ENCODE measurements at regions not wholly inside any gene's neighbourhood (a gene's known extent, or its start where the extent isn't known, plus 50 kb on each side); places are given as distances from the start of the nearest gene placed in this dataset.
A peak's percentile ranks its signal among the peaks of the same experiment; 100 is the strongest.

DNA sequence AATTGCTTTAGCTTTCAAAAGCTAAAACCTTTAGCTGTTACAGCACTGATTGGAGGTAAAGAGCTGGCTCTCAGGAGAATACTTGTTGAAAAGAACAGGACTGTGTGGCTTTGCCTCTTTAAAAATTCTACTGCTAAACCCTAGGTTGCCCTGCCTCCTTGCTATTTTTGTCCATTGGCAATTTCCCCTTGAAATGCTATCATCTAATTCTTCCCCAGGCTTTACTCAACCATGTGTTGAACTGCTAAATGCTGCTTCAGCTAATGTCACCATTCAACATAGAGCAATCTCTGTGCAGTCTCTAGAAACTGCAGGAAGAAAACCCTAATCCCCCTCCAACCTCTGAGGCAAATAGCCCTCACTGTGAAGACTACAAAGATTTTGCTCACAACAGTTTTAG is 203.7 kb upstream of the ARX start:
- no peak for DNase-seq (ENCODE audit: low spot score)

DNA sequence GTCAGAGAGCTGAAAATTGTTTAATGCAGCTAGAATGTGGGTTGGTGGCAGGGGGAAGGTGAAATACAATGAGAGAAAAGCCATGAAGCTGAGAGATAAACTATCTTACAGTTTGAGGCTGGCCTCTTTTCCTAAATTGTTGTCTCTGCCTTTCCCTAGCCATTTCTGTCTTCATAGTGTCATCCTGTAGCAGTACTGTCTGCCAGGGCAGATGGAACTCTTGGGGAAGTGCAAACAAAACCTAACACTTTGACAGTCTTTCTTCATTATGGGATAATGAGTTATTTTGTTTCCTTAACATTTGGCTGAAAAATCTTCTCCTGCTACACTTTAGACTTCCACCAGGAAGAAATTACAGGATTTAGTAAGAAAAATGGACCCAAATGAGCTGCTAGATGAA is 197.8 kb upstream of the ARX start:
- DNase-seq (ENCODE audit: low spot score) = no peak

DNA sequence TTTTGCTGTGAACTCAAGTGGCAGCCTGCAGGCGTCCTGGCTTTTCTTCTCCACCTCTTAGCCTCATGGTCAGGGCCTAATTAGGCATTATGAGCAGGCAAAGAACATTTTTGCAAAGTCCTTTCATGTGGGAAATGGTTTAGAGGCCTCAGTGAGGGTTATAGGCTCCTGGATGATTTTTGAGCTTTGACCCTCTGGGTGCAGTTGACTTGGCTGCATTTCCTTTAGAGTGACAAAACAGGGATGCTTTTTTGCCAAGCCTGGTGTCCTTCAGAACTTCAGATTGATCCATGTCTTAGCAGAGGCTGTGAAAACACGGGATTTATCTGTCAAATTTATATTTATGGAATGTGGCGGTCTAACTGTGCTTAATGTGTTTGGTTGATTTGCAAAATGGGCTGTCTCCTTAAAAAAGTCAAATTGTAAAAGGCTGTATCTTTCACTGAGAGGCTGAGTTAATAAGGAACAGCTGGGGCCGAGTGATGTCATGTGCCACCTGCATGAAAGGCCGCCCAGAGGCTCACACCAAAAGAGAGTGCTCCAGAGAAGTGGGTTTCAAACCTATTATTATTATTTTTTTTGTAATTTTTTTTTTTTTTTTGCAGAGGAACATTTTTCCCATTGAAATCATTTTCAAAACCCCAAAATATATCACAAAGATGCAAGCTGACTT is 192.2 kb upstream of the ARX start:
- DNase-seq (ENCODE audit: low spot score) = no peak

DNA sequence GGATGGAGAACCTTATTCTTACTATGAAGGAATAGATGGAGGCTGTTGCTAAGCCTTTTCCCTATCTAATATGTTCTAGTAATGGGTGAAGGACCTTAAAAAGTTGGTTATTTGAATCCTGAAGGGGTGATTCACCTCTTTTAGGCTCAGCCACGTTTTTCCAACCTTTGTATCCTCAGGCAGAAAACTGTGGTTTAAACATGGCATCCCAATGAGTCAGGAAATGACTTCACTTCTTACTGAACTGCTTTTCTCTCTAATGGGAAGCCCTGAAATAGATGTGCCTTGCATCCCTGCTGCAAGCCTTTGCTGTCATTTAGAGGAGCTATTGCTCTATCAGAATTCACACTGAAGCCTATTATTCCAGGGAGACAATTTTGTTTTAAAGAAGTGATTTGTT is 191.0 kb upstream of the ARX start:
- DNase-seq (ENCODE audit: low spot score) = no peak

DNA sequence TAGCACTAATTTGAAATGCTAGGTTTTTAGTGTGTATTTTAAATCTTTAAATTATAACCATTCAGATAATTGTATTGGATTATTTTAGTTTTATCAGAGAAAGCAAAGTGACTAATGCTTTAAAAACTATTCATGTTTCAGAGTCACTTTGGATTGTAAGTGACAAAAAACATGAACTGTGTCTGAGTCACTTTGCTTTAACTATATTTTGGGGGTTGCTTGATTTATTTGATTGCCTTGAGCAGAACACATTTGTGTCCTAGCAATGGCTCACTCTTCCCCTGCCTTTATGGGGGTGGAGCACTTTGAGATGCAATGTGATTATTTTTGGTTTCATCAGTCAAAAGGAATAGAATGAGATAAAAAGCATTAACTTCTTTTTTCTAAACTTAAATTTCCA is 188.4 kb upstream of the ARX start:
- no peak for DNase-seq (ENCODE audit: low spot score)

DNA sequence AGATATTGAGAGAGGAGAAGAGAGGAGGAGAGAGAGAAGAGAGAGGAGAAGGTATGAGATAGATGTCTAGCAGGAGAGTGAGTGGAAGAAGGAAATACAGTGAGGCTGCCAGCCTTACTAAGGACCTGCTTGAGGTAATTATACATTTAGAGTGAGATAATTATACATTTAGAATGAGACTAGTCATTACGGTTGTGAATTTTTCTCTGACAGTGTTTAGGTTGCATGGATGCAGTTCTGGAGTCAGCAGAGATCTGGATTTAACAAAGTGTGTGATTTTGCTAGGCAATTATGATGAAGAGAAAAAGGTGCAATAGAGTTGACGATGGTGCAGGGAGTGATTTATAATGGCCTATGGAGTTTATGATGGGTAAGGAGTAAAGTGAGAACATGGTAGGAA is 187.1 kb upstream of the ARX start:
- no peak for DNase-seq (ENCODE audit: low spot score)

DNA sequence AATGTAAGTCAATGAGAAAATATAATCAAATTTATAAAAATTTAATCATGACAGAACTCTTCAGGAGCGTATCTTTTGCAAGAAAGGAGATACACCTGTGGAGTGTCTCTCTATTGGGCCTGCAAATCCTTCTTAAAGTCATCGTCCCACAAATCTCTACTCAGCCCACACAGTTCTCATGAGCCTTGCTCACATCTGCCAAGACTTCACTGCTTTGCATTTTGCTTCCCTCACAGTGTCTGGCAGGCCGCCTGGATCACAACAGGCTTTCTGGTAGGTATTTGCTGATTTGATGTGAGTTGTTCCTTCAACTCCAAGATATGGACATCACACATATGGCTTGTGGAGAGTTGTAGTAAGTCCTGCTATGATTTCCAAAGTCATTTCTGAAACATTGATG is 183.1 kb upstream of the ARX start:
- DNase-seq (ENCODE audit: low spot score) = no peak

DNA sequence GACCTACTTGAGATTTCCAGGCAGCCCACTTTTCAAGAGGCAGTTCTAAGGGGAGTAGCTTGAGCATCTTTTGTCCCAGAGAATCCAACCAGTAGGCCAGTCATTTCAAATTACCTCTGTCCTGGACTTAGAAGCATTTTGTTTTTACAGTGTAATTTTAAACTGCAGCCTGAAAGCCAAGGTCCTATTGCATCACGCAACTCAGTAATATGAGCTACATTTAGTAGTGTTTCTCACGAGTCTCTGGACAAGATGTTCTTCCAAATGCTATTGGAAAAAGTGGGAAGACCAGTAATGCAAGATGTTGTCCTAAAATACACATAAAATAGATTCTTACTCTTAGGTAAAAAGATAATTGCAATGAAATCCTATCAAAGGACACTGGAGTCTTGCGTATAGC is 182.5 kb upstream of the ARX start:
- no peak for DNase-seq (ENCODE audit: low spot score)

DNA sequence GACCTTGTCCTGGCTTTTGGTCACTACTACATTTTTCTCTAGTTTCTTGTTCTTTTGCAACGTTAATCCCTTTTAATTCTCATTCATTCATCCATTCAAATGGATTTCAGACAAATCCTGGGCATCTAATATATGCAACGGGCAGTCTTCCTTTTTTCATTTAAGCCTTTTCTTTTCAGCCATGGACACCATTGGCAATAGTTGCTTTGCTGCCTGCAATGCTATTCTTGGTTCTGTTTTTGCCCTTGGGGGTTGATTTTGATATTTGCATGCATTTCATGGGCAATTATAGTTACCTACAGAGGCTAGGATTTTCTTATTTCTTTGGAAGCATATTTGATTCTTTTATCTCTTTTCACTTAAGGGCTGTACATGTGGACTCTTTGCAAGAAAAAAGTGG is 180.5 kb upstream of the ARX start:
- no peak for DNase-seq (ENCODE audit: low spot score)

DNA sequence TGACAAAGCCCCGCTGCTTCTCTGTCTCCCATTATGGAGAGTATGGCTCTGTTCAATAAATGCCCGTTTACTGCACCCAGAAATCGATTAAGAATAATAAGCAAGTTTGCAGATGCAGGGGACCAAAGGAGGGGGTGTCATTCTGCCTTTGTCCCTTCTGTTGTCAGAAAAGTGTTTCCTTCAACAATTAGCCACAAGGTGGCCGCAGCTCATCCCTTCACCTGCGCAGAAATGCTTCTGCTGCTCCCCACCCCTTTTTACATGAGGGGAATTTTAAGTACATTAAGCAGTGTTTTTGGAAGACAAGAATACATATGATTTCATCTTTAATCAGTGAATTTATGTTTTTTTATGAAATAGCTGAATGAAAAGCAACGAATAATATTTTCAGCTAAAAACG is 175.6 kb upstream of the ARX start:
- no peak for DNase-seq (ENCODE audit: low spot score)

DNA sequence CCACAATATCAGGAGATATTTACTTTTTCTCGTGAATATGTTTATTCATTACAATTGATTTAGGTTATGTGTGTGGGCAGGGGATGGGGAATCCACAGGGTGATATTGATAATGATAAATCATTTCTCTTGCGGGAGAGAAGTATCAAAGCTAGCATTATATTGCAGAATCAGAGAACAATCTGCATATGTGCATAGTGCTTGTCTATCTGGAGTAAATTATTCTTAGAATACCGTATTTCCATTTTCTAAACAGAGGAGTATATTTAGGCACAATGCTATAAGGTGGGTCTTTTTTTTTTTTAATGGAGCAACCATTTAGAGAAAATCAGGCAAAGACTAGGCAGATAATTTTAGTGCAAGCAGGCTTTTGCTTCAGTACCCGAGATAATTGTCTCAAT is 166.0 kb upstream of the ARX start:
- no peak for DNase-seq (ENCODE audit: low spot score)

DNA sequence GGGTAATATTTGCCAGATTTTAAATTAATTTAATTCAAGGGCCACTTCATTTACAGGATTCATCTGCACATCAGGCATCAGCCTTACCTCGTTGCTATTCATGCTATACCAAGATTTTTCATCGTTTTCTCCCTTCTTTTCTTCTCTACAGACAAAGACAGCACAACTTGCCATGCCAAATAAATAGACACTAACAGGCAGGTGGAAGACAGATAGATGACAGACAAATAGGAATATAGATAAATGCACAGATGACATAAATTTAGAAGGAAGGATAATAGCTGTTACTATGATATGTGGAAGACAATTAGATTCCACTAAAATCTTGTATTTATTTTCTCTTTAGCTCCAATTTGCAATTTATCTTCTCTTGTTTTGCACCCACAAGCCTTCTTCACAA is 164.5 kb upstream of the ARX start:
- DNase-seq (ENCODE audit: low spot score) = no peak

DNA sequence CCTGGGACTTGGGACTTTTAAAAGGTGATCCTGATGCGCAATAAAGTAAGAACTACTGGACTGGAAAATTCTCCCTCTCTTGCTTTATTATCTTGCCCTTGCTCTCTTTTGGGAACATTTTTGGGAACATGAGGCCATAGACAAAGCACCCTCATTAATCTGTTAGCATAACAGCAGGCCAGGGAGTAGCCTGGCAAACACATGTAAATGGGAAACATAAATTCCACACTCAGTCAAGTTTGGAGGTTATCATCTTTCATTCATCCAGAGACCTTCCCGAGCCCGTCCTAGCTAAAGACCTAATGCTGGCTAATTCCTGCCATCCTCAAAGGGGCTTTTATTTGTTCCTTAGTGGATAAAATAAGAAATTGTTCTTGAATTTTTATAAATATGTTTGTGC is 162.8 kb upstream of the ARX start:
- DNase-seq (ENCODE audit: low spot score) = no peak

DNA sequence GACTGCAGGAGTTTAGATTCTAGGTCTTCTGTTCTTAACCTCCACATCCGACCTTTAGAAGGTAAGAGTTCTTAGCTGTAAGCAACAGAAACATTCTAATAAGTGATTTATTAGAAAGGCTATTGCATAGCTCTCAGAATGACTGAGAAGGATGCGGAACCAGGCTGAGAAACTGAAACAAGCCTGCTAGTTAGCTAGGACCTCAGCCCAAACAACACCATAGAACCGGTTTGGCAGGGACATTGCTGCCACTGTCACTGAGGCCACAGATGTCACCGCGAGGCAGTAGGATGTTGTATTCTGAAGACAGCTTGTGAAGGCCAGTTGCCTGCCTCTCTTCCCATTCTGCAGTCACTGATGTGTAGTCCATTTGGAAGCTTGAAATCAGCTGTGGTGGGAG is 160.0 kb upstream of the ARX start:
- DNase-seq (ENCODE audit: low spot score) = no peak

DNA sequence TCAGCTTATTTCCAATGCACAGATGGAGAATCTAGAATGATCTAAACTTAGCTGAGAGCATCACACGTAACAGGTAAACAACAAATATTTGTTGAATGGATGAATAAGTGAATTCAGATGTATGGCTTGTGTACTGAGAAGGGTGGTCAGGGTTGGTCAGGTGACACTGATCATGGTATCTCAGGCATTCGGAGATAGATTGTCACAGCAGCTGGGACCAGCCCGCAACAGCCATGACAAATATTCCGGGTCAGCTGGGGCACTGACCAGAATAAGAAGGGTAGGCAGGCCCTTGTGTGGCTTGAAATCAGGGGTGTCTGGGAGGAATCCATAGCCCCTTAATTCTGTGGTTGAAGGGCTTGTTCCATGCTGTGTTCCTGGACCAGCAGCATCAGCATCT is 159.4 kb upstream of the ARX start:
- no peak for DNase-seq (ENCODE audit: low spot score)

DNA sequence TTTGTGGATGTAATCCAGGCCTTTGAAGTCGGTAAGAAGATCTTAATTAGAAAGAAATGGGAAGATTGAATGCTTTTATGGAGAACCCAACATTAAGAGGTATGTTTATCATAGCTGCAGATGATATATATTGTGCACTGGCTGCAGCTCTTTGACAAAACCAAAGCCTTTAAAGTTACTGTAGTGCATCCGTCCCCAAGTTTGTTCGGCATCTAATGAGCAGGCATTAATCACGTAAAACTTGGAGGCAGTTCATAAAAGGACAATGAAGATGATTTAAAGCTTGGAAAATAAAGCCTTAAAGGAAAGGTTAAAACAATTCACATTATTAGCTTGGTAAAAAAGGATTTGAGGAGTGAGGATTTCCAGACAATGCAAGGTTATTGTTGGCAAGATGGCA is 150.8 kb upstream of the ARX start:
- DNase-seq (ENCODE audit: low spot score) = no peak

DNA sequence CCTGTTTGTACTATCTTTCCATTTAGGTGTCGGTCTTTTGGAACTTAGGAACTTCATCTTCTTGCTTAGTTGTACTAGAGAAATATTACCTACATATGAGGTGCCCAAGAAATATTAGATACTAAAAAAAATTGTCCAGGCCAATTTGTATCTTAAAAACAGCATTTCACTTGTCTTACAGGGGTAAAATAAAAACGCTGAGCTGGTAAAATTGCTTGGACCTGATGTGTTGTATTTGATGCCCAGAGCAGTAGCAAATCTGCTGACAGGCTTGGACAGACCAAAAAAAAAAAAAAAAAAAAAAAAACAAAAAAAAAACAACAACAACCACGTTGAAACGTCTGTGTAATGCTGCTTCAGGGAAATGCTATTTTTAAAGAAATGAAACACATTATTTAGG is 150.4 kb upstream of the ARX start:
- no peak for DNase-seq (ENCODE audit: low spot score)

DNA sequence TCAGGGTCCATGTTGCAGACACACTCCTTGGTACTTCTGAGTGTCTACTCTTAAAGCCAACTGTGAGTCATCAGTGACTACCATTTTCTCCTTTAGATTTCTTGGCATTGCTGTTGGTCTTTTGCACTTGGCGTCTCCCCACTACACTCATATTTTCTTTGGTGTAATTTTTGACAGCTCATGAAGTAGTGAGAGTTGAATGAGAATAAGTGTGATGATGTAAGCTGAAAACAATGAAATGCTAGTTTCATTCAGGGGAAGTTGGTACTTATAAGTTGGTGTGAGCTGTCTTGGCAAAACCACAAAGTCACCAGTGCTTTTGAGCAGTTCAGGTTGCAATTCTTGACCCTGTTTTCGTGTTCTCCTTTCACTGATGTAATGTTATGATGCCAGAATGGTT is 142.9 kb upstream of the ARX start:
- DNase-seq (ENCODE audit: low spot score) = no peak

DNA sequence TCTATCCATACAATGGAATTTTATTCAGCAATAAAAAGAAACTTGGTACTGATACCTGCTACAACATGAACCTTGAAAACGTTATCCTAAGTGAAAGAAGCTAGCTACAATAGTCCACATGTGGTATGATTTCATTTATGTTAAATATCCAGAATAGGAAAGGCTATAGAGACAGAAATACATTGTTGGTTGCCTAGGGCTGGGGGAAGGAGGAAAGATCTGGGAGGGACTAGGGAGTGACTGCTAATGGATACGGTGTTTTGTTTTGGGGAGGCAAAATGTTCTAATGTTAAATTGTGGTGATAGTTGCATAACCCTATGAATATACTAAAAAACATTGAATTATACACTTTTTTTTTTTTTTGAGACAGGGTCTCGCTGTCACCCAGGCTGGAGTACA is 141.1 kb upstream of the ARX start:
- no peak for DNase-seq (ENCODE audit: low spot score)

DNA sequence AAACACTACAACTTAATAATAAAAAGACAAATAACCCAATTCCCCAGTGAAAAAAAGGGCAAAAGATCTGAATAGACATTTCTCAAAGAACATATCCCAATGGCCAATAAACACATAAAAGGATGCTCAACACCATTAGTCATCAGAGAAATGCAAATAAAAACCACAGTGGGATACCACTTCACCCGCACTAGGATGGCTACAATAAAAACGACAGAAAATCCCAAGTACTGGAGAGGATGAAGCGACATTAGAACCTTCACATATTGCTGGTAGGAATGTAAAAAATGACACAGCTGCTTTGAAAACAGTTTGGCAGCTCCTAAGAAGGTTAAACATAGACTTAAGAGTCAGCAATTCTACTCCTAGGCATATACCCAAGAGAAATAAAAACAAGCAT is 140.6 kb upstream of the ARX start:
- no peak for DNase-seq (ENCODE audit: low spot score)

DNA sequence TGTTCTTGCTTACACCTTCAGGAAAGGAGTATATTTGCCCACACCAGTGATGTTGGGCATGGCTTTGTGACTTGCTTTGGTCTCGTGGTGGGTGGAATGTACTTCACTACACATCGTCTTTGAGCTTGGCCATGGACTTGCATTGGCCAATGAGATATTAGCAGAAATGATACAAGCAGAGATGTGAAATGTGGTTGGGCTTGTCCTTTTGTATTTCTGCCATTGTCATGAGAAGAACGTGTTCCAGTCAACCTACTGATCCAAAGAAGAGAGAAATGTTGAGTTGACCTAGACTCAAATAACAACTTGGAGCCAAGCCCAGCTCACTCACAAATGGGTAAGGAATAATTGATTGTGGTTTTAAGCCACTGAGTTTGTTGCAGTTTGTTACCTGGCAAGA is 138.4 kb upstream of the ARX start:
- no peak for DNase-seq (ENCODE audit: low spot score)

DNA sequence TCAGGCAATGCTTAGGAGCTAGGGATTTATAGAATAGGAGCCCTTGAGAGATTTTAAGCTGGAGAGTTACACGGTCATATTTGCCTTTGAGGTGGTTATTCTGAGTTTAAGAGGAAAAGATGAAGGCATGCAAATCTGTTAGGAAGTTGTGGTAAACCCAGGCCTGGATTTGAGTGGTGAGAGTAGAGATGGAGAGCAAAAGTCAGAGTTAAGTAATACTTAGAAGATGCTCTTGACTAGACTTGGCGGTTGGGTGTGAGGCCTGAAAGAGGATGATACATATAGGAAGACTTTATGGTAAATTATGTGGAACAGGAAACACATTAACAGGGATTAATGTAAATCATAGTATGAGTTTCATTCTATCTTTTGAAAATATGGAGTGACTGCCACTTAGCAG is 136.0 kb upstream of the ARX start:
- DNase-seq (ENCODE audit: low spot score) = no peak

DNA sequence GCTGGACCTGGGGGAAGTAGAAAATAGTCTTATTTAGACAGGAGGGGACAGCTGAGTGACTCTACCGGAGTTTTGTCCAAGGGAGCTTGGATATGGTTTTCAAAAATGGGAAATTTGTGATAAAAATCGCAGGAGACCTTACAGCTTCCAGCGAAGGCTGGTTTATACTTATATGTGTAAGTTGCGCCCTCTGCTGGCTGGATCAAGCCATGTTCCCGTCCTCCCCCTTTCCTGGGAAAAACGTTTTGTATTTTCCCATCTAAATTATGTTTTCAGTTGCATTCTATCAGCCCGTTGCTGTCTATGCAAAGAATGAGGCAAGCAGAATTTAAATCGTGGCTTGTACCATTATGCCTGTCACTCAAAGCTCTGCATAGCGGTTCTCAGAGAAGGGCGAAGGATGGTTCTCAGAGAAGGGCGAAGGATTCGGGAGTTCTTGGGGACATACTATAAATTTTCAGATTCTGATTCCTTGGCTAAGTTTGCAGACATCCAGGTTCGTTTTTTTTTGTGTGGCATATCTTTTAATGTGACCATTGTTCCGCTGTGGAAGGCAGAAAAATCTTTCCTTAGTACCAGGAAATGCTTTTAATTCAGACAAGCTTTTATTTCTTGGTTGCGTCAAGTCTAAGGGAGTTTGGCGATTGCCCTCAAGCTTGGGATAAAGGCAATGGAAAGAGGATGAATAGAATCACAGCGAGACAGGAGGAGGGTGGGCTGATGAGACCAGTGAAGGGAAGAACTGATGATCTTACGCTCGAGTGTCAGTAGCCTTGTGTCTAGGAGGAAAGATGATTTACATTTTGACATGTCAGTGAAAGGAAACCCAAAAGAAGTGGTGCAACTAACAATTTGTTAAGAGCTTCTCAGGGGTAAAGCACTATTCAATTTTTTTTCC is 128.5 kb upstream of the ARX start:
- peak; percentile 5 for DNase-seq (ENCODE audit: low spot score)

DNA sequence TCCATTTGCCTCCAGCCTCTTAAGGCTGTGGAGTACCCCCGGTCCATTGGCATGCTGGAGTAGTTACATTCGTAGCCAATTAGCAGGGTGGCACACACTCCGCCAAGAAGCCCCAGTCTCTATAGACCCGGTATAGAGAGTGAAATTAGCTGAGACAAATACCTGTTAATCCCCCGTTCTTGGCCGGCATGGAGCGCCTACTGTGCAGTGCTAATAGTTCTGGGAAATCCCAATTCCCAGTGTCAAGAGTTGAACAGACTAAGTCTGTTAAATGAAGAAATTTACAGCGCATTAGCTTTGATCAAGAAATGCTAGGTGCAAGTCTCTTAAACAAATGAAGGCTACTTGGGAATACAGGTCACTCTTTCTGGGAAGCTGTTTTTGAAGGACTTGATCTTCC is 127.8 kb upstream of the ARX start:
- no peak for DNase-seq (ENCODE audit: low spot score)
